ENCODE measurements at regions not wholly inside any gene's neighbourhood (a gene's known extent, or its start where the extent isn't known, plus 50 kb on each side); places are given as distances from the start of the nearest gene placed in this dataset.

DNA sequence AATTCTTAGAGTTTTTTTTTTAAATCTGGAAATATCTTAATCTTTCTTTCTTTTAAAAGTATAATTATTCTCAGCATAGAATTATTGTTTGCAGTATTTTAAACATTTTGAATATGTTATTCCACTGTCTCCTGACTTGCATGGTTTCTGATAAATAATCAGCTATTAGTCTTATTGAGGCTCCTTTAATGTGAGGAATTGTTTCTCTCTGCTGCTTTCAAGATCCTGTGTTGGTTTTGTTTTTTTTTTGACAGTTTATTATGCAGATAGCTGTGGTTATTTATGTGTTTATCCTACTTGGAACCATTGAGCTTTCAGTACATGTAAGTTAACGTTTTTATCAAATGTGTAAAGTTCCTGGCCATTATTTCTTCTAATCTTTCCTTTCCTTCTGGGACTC is 477.9 kb upstream of the HTR2A start:
- FAIRE-seq (no peak), DNase-seq (ENCODE audit: insufficient read length, low spot score) (no peak)

DNA sequence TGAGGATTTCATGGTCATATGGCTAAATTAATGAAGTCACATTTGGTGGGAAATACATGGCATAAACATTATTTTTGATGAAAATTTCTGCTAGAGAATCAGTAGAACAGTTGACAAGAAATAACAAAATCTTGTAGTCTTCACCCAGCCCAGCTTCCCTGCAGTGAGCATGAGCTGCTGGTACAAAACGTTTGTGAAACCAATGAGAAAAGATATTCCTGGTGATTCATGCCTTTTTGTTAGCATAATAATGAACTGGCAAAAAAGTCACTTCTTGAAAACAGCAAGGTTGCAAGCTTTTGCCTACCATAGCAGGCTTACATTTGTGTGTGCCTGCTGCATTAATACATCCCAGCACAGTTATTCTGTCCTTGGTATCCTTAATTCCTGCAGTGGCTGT is 475.9 kb upstream of the HTR2A start:
- DNase-seq (ENCODE audit: insufficient read length, low spot score) (no peak), FAIRE-seq (no peak)

DNA sequence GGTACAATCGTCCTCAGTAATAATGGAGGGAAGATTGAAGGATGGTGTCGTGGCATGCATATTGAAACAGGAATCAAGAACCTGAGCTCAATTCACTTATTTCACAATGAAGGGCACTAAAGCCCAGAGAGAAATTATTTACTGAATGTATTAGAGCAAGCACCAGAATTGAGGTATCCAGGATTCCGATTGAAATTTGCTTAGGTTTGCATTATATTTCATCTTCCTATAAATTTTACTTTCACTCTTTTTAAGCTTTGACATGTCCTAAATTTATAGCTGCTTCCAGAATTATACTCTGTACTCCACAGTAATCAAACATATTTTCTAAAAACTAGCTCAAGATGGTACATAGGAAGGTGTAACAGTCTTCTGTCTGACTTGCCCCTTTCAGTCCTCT is 454.9 kb upstream of the HTR2A start:
- FAIRE-seq (no peak), DNase-seq (ENCODE audit: insufficient read length, low spot score) (no peak)

- FAIRE-seq (no peak), DNase-seq (ENCODE audit: insufficient read length, low spot score) (no peak)
Measured at GRCh38 chr13:47350334-47351124, 453.7 kb upstream of the HTR2A start.

GRCh38 chr13:47349211-47349610 is 452.4 kb upstream of the HTR2A start:
- no peak for FAIRE-seq

GRCh38 chr13:47337781-47338507 is 441.1 kb upstream of the HTR2A start:
- FAIRE-seq (no peak), DNase-seq (ENCODE audit: insufficient read length, low spot score) (no peak)

More at GRCh38 chr13:47349211-47349610, 452.4 kb upstream of the HTR2A start:
- no peak for DNase-seq (ENCODE audit: insufficient read length, low spot score)

DNA sequence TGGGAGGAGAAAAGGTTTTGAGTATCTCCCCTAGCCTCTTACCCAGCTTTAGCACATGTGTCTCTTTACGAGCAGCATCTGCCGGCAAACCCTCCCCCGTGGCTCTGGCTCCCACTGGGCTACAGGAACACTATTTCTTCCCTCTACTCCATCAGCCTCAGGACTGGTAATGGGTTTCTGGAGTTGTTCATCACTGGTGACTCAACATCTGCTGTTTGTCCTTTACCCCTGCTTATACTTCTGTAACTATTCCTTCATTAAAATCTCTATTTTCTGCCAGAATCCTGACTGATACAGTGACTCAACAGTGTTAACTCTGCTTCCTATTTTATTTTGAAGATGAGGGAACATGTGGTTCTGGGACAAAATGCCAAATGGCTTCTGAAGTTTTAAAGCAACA is 437.3 kb upstream of the HTR2A start:
- DNase-seq (ENCODE audit: insufficient read length, low spot score) (no peak), FAIRE-seq (no peak)

DNA sequence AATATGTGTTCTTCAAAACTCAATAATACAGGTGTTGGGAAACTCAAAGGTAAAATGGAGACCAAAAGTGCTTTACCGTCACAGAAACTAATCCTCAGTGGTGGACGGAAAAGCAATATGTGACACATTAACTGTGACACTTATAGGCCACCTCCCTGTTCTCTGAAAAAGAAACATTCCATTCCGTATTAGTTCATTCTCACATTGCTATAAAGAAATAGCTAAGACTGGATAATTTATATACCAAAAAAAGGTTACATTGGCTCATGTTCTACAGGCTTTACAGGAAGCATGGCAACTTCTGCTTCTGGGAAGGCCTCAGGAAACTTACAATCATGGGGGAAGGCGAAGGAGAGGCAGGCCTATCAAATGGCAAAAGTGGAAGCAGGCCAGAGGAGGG is 435.3 kb upstream of the HTR2A start:
- FAIRE-seq (no peak), DNase-seq (ENCODE audit: insufficient read length, low spot score) (no peak)

DNA sequence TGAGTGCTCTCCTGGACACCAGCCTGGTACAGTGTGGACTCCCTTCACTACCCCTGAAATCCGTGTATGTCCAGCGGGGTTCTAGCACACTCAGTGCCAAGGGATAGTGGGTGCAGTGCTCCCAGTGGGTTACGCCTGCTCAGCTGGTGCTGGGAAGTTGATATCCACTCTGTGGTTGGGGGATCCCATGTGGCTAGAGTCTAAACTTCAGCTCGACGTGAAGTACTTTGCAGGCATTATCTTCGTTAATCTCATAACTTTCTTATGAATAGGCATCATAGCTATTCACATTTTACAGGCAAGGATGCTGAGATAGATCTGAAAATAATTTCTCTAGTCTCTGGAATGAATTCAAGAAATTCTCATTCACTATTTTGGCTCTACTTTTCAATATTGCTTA is 433.2 kb upstream of the HTR2A start:
- FAIRE-seq (no peak), DNase-seq (ENCODE audit: insufficient read length, low spot score) (no peak)

GRCh38 chr13:47327861-47328260 is 431.0 kb upstream of the HTR2A start:
- FAIRE-seq (no peak), DNase-seq (ENCODE audit: insufficient read length, low spot score) (no peak)

DNA sequence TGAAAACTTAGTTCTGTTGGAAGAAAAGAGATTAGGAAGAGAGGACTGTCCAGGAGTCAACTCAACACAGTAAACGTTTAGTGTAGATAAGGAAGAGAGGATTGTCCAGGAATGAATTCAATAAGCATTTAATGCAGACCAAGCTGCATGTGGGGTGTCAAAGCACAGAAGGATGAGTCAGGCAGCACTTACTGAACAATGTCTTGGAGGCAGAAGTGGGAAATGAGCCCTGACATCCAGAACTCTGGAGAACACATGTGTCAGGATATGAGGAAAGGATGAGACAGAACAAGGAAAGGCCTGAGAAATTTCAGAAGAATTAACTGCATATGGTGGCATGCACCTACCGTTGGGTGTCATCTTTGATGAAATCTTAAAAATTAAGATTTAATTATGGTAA is 429.2 kb upstream of the HTR2A start:
- FAIRE-seq = no peak
- DNase-seq (ENCODE audit: insufficient read length, low spot score) = no peak

DNA sequence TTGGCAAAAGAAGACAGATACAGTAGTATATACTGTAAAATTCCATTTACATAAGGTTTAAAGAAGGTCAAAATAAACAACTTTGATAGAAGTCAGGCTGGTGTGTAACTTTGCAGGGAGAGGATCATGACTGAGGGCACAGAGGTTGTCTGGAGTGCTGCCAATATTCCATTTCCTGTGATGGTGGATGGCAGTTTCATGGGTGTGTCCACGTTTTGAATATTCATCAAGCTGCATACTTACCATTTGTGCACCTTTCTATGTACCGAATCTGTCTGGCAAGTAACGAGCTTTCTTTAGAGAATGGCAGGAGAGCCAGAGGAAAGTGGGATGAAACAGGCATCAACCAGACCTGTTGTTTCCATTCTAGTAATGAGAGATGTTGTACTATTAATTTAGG is 420.5 kb upstream of the HTR2A start:
- no peak for FAIRE-seq
- DNase-seq (ENCODE audit: insufficient read length, low spot score) = no peak

GRCh38 chr13:47310401-47310800 is 413.5 kb upstream of the HTR2A start:
- FAIRE-seq (no peak), DNase-seq (ENCODE audit: insufficient read length, low spot score) (no peak)

GRCh38 chr13:47306991-47307390 is 410.1 kb upstream of the HTR2A start:
- DNase-seq (ENCODE audit: insufficient read length, low spot score) = no peak
- FAIRE-seq = no peak

DNA sequence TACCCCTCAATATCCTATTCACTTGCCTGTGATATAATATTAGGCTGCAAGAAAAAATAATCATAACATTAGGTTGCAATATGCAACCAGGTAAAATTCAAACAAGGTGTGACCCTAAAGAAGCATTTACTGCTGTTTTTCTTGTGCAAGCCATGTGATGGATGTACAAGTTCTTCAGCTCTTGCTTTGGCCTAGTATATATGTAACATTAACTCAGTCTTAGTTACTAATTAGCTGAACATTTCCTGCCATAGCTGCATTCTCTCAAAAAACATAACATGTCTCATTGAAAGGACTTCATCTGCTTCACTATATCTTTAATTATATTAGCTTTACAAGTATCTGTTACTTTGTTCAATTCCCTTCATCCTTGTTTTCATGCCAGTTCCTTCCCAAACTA is 406.8 kb upstream of the HTR2A start:
- FAIRE-seq (no peak), DNase-seq (ENCODE audit: insufficient read length, low spot score) (no peak)

- FAIRE-seq (no peak), DNase-seq (ENCODE audit: insufficient read length, low spot score) (no peak)
Measured at GRCh38 chr13:47299304-47299703, 402.5 kb upstream of the HTR2A start.

- no peak for DNase-seq (ENCODE audit: insufficient read length, low spot score)
- no peak for FAIRE-seq
Measured at GRCh38 chr13:47298506-47298905, 401.7 kb upstream of the HTR2A start.

- DNase-seq (ENCODE audit: insufficient read length, low spot score) (no peak), FAIRE-seq (no peak)
Measured at GRCh38 chr13:47294691-47295090, 397.8 kb upstream of the HTR2A start.

GRCh38 chr13:47291107-47291656 is 394.3 kb upstream of the HTR2A start:
- DNase-seq (ENCODE audit: insufficient read length, low spot score) = no peak
- no peak for FAIRE-seq

DNA sequence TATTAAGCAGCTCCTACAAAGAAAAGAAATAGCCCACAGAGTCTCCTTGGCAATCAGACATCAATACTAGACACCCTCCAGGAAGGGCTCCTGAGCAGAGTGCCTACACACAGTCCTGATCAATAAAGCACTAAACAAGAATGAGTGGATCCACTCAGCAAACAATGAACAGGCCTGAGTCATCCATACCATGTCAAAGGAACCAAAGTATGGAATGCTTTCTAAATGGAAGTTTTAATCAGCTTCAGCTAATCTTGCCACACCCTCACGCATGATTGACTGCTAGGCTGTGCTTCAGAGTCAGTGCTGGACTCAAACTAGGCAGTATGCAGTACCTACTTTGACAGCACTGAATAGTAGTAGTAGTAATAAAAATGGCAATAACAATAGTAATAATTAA is 392.7 kb upstream of the HTR2A start:
- DNase-seq (ENCODE audit: insufficient read length, low spot score) (no peak), FAIRE-seq (no peak)

DNA sequence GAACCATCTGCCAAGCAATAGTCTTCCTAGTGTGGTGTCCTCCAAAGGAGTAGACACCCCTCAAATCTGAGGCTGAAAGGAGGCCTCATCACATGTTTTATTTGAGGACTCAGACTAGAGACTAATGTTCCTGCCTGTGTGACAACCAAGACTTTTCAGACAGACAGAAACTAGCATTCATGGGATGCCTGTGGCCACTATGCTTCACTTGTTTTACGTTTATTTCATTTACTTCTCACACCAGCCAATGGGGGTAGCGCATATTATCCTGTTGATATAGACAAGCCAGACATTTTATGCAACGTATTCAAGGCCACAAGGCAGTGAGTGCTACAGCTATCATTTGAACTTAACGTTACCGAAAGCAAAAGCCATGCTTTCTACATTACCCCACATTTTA is 391.7 kb upstream of the HTR2A start:
- FAIRE-seq = no peak
- no peak for DNase-seq (ENCODE audit: insufficient read length, low spot score)

DNA sequence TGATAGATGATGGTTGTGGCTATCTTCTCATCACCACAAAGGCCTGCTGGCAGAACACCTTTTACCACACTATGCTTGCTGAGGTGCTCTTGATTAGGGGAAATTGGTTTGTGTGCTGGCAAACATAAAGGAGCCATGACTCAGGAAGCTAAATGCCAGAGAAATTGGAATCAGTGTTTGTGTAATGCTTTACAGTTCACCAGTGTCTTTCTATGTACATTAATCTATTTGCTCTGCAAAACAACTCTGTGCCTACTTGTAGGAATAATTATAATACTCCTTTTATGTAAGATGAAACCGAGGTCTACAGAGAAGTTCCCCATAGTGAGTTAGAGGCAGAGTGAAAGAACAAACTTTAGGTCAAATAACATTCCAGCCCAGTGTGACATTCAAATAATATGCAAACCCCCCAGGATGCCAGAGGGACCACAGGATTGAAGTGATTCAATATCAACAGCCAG is 390.5 kb upstream of the HTR2A start:
- DNase-seq (ENCODE audit: insufficient read length, low spot score) (no peak), FAIRE-seq (no peak)
